ENCODE measurements at regions not wholly inside any gene's neighbourhood (a gene's known extent, or its start where the extent isn't known, plus 50 kb on each side); places are given as distances from the start of the nearest gene placed in this dataset.
"Not testable (repeated sequence)": the region's sequence is repeated elsewhere in the genome, so short reads cannot be mapped to it uniquely, and the experiment has no call there.

- DNase-seq: no peak
Measured at GRCh38 chr10:3877211-3878000, 92.4 kb upstream of the KLF6 start.

- no peak for DNase-seq
Measured at GRCh38 chr10:3876350-3876962, 91.4 kb upstream of the KLF6 start.

DNA sequence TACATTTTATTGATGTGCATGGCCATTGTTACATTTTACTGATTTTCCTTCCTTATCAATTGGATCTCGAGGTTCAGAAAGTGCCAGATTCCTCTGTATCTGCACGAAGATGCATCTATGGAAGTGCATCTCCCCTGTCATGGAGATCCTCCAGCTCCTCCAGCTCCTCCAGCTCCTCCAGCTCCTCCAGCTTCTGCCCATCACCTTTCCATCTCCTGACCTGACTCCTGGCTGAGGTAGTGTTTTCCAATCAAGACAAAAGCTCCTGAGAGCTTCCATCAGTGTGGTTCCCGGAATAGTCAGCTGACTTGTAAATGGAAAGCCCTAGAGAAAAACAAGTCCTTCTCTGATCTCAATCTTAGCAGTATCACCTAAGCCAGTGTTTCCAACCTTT is 90.8 kb upstream of the KLF6 start:
- no peak for DNase-seq

- no peak for DNase-seq
Measured at GRCh38 chr10:3874990-3875841, 90.2 kb upstream of the KLF6 start.

- not testable (repeated sequence) for DNase-seq
Measured at GRCh38 chr10:3874610-3874989, 89.6 kb upstream of the KLF6 start.

- peak; percentile 75 for DNase-seq
Measured at GRCh38 chr10:3873728-3874461, 88.9 kb upstream of the KLF6 start.

GRCh38 chr10:3872712-3873329 is 87.8 kb upstream of the KLF6 start:
- DNase-seq: no peak

DNA sequence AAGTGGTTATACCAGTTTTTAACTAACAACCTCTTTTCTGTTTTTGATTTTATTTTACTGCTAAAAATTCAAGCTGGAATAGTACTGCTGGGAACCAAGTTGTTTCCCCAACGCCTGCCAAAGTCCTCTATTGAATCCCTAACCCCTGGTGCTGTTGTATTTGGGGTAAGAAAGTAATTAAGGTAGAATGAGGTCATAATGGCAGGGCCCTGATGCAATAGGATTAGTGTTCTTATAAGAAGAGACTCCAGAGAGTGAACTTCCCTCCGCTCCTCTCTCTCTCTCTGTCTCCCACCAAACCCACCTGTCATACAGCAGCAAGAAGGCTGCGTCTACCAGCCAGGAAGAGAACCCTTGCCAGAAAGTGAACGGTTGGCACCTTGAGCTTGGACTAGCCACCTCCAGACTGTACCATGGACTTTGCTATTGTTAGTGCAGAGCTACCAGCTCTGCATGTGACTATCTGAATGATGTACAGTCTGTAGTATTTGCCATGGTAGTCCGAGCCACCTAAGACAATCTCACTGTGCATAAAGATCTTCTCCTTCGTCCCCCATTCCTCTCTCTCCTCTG is 86.5 kb upstream of the KLF6 start:
- DNase-seq: no peak

GRCh38 chr10:3869036-3869435 is 84.0 kb upstream of the KLF6 start:
- DNase-seq: no peak

DNA sequence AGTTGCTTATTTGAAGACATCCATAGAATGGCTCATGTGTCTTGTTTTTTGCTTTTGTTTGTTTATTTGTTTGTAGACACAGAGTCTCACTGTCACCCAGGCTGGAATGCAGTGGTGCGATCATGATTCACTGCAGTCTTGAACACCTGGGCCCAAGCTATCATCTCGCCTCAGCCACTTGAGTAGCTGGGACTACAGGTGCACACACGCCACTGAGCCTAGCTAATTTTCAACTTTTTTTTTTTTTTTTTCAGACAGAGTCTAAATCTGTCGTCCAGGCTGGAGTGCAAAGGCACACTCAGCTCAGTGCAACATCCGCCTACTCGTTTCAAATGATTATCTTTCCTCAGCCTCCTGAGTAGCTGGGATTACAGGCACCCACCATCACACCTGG is 83.3 kb upstream of the KLF6 start:
- DNase-seq: no peak

- DNase-seq: no peak
Measured at GRCh38 chr10:3867454-3868270, 82.7 kb upstream of the KLF6 start.

DNA sequence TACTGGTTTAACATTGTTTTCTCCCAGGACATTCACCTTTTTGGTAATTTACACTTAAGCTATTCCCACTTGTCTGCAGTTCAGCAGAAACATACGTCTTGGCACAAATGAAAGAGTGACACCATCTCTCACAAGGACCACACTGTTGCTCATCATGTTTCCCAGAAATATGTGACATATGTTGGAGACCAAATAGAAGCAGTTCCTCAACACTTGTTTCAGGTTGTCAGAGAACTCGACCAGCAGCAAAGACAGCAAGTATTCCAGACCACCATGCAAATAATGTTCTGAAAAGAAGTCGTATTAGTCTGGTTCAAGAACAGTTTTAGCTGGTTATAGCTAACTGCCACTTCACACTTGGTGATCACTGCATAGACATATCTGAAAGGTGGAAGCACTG is 81.3 kb upstream of the KLF6 start:
- no peak for DNase-seq

DNA sequence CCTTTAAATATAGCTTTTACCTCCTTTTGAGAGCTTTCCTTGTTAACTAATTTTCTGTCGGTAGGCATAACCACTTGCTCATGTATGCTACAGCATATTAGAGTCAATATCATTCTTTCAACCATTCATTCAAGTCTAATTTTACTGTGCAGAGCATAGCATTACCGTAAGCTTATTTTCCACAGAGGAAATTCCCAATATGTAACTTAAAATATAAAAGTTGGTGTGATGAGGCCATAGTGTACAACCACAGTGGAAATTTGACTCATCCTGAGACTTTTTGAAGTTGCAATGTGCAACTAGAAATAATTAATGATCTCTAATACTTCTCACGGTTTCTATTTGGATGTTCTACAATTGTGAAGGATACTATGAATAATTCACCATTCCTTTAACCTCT is 80.6 kb upstream of the KLF6 start:
- DNase-seq: no peak

GRCh38 chr10:3861795-3862194 is 76.8 kb upstream of the KLF6 start:
- no peak for DNase-seq

DNA sequence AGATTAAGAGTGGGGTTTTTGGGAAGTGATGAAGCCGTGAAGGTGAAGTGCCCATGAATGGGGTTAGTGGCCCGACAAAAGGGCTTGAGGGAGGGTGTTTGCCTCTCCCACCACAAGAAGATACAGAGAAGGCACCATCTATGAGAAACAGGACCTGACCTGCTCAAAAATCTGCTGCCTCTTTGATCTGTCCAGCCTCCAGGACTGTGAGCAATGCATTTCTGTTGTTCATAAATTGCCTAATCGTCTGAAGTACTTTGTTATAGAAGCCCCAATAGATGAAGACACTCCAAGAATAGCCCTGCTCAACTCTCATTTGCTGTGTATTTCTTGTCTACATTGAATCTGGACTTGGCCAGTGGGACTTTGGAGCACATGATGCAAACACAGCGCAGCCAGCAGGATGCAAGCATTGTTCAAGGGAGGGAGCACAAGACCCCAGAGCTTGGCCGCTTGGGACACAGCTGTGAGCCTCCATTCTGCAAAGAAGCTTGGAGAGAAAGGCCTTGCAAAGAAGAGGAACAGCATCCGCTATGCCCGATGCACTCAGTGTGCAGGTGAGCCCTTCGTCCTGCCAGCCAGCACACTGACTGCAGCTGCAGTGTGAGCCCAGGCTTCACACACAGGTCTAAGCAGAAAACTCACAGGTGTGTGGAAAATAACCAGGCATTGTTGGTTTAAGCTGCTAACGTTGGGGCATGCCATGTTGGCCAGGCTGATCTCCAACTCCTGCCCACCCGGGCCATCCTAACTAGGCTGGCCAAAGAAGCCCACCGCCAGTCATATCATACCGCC is 73.2 kb upstream of the KLF6 start:
- DNase-seq: no peak

GRCh38 chr10:3857318-3857717 is 72.3 kb upstream of the KLF6 start:
- no peak for DNase-seq

GRCh38 chr10:3856593-3856992 is 71.6 kb upstream of the KLF6 start:
- DNase-seq: no peak

GRCh38 chr10:3853547-3854303 is 68.7 kb upstream of the KLF6 start:
- DNase-seq: no peak

DNA sequence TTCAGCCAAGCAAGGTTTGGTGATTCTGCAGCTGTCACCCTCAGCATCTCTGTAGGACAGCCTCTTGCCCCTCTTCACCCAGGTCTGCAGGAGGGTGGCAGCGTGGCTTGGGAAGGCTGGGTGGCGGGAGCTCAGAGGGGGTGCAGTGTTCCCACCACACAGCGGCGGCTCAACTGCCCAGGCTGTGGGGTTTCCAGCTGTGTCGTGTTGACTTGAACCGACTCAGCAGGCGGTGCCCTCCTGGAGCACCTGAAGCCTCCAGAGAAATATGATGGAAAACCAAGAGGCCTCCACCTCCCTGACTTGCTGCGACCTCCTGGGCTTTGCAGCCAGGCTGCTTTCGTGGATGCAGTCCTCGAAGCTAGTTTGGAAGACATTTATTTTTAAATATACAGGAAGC is 68.0 kb upstream of the KLF6 start:
- no peak for DNase-seq

Measured in hematopoietic multipotent progenitor cell treated with erythropoietin and hydrocortisone succinate and interleukin-3 and kit ligand, for 8 days (in vitro differentiated cells).